ENCODE measurements at regions not wholly inside any gene's neighbourhood (a gene's known extent, or its start where the extent isn't known, plus 50 kb on each side); places are given as distances from the start of the nearest gene placed in this dataset.

DNA sequence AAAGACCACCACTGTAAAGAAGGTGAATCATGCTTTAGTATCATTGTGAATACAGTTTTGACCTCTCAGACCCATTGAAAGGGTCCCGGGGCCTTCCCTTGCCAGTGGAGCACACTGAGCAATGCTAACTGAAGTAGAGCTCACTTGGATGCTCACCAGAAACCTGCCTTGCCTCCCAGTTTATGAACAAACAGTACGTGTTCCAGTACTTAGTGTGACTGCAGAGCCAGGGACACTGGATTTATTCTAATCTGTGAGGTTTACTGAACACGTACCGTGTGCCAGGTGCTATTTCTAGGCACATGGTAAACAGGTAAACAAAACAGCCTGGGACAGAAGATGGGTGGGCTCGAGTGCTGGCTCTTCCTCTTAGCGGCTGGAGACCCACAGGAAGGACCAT lies 79.6 kb downstream of the FOXL1 start:
- TF ChIP-seq CTCF (IDR thresholded peaks at IDR 0.05) (no peak), MAX (CRISPR knock-in tag; IDR thresholded peaks at IDR 0.05) (no peak), CREM (CRISPR knock-in tag; IDR thresholded peaks at IDR 0.05) (no peak), FOXJ3 (CRISPR knock-in tag; IDR thresholded peaks at IDR 0.05; ENCODE audit: borderline replicate concordance) (no peak), ZSCAN18 (CRISPR knock-in tag; IDR thresholded peaks at IDR 0.05) (no peak), SP1 (CRISPR knock-in tag; conservative IDR thresholded peaks at IDR 0.05) (no peak), ESRRA (CRISPR knock-in tag; IDR thresholded peaks at IDR 0.05; ENCODE audit: borderline replicate concordance) (no peak), TEAD4 (CRISPR knock-in tag; IDR thresholded peaks at IDR 0.05) (no peak), ZNF512 (CRISPR knock-in tag; IDR thresholded peaks at IDR 0.05; ENCODE audit: borderline replicate concordance) (no peak), ZNF138 (CRISPR knock-in tag; conservative IDR thresholded peaks at IDR 0.05) (no peak), GRHL2 (CRISPR knock-in tag; IDR thresholded peaks at IDR 0.05; ENCODE audit: insufficient replicate concordance, severe bottlenecking) (no peak), MLX (CRISPR knock-in tag; IDR thresholded peaks at IDR 0.05) (no peak)
- TF ChIP-seq, protein P1, sequence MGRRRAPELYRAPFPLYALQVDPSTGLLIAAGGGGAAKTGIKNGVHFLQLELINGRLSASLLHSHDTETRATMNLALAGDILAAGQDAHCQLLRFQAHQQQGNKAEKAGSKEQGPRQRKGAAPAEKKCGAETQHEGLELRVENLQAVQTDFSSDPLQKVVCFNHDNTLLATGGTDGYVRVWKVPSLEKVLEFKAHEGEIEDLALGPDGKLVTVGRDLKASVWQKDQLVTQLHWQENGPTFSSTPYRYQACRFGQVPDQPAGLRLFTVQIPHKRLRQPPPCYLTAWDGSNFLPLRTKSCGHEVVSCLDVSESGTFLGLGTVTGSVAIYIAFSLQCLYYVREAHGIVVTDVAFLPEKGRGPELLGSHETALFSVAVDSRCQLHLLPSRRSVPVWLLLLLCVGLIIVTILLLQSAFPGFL (CRISPR knock-in tag; IDR thresholded peaks at IDR 0.05; ENCODE audit: borderline replicate concordance) = no peak
- TF ChIP-seq, protein P2, sequence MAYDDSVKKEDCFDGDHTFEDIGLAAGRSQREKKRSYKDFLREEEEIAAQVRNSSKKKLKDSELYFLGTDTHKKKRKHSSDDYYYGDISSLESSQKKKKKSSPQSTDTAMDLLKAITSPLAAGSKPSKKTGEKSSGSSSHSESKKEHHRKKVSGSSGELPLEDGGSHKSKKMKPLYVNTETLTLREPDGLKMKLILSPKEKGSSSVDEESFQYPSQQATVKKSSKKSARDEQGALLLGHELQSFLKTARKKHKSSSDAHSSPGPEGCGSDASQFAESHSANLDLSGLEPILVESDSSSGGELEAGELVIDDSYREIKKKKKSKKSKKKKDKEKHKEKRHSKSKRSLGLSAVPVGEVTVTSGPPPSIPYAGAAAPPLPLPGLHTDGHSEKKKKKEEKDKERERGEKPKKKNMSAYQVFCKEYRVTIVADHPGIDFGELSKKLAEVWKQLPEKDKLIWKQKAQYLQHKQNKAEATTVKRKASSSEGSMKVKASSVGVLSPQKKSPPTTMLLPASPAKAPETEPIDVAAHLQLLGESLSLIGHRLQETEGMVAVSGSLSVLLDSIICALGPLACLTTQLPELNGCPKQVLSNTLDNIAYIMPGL (CRISPR knock-in tag; IDR thresholded peaks at IDR 0.05) = no peak
